Stimulated activated CD8-positive, alpha-beta memory T cell treated with anti-CD3 and anti-CD28 coated beads, Interleukin-15, amount 100 ng/mL, for 4 hours (primary cell): ENCODE measurements at regions not wholly inside any gene's neighbourhood (a gene's known extent, or its start where the extent isn't known, plus 50 kb on each side); places are given as distances from the start of the nearest gene placed in this dataset.

Source experiments
- DNase-seq, 2 donors: peaks; one replicate each; pipeline ENCODE4 v3.0.0-alpha.2; 2020; ENCODE audit warnings: low read depth in 2 of 2

DNA sequence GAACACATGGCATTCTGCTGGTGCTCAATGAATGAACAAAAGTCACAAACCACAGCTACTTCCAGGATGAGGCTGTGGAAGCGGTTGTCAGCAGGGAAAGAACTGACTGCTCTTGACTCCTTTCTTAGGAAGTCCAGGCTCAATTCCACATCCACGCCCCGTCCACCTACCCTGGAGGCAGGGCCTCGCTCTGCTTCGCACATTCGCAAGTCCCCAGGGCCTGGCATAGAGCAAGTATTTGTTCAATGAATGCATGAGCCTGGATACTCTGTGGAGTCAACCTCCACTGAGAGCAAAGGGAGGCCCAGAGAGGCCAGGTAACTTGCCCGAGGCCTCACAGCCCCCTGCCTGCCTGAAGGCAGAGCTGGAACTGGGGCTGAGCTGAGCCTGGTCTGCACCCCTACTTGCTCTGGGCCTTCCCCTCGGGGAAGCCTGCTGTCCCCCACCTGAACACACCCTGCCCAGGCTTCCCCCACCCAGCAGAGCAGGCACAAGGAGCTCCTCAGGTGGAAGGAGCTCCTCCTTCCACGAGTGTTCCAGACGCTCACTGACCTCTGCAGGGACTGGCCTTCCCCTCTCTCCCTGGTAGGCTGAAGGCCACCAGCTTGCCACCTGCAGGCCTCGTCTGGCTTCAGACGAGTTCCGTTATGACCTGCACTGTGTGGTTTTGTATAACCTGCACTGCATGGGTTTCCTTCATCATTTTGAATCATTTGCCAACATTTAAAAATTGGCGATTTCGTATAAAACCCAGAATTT lies 119.3 kb upstream of the PTPN1 start:
- no peak for DNase-seq

DNA sequence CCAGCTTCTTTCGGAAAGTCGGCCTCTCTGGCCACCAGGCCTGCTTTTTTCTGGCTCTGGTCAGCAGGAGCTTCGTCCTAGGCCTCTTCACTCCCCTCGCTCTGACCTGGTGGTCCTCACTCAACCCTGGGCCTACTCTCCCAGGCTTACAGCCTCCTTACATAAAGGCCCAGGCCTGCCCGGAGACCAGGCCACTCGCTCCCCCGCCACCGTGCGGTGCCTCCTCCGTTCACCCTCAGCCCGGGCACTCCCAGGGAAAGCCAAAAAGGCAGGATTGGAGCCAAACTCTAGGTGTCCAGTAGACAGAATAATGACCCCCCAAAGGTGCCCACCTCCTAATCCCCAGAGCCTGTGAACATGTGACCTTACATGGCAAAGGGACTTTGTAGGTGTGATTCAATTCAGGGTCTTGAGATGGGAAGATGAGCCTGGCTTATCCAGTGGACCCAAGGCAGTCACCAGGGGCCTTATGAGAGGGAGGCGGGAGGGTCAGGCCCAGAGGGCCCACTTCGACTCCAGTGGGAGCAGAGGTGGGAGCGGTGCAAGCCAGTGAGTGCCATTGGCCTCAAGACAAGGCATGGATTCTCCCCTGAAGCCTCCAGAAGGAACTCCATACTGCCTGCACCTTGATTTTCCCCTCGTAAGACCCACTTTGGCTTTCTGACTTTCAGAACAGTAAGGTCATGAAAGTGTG lies 118.6 kb upstream of the PTPN1 start:
- DNase-seq = no peak

DNA sequence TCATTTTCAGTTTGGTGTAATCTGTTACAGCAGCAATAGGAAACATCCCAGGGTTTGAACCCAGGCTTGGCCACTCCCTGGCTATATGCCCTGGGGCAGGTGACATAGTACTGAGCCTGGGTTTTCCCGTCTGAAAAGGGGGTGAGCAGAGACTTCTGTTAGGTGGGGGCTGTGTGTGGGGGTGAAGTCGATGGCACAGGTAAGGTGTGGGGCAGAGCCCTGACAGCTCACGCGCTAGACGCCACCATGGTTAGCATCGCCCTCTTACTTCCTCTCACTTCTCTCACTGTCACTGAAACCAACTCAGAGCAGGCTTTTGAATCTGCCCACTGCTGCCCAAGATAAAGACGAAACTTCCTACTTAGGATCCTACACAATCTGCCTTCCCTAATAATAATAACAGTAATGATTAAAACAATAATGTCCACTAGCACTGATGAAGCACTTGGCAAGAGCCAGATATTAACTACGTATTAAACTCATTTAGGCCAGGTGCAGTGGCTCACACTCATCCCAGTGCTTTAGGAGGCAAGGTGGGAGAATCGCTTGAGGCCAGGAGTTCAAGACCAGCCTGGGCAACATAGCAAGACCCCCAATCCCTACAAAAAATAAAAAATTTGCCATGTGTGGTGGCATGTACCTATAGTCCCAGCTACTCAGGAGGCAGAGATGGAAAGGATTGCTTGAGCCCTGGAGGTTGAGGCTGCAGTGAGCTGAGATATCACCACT lies 117.9 kb upstream of the PTPN1 start:
- no peak for DNase-seq

DNA sequence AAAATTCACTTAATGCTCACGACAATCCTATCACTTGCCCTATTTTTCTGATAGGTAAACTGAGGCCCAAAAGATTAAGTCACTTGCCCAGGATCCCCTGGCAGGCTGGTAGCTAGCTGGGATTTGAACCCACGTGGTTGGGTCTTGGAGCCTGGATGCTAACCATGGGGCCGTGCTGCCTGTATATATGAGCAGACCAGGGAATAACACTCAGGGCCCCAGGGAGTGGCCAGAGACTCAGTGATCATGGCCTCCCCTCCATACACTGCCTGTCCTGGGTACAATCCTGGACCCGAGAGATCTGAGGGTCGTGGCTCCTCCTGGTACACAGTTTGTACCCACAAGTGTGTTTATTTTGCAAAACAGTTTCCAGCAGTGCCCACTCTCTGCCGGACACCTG lies 116.9 kb upstream of the PTPN1 start:
- DNase-seq = no peak

DNA sequence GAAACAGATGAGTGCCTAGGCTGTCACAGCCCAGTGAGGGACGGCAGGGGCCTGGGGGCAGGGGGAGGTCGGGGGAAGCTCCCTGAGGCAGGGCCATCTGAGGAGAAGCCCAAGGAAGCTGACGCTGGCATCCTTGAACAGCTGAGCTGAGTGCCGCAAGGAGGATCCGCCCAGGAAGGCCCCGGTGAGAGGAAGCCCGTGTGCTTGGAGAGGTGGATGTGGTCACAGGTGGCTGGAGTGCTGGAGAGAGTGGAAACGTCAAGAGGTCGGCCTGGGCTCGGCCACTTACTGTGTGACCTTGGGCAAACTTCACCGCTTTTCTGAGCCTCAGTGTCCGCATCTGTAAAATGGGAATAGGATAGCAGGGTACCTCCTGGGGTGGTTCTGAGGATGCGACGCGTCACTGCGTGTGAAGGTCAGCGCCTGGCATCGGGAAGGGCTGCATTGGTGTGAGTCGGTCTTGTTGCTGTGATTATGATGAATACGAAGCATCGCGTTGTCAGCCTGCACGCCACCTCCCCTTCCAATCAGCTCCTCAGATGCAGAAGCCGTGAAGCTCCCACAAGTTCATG lies 116.1 kb upstream of the PTPN1 start:
- no peak for DNase-seq

DNA sequence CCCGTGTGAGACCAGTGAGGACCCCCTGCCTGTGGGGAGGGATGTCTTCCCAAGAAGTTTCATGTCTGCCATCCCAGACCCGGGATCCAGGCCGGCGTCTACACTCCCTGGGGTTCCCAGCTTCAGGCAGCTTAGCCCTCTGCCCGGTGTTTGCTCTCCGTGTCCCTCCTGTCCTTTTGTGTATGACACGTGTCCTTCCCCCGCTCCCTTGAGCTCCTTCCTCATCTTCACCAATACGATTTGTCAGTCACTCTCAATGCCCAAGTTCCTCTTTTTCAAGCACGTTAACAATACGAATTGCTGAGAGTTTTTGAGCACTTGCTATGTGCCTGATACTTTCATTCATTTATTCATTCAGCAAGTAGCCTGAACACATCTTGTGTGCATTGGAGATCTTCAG lies 115.6 kb upstream of the PTPN1 start:
- DNase-seq = no peak

DNA sequence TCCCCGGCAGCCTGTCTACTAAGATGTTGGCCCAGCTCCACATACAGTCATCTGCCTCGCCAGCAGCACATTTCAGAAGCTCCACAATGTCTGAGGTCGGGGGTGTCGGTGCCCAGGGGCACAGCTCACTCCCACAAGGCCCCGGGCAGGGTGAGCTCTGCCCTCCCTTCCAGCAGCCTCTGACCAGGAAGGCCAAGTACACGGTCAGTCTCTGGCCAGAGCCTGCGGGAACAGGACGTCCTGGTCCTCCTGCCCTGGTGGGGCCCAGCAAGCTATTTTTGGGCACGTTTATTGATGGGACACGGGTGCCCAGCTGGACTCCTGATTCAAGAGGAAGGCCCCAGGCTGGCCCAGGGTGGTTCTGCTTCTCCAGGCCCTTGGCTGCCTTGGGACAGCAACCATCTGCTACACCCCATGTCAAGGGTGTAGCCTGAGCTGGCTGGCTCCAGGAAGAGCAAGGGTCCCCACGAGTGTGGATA lies 114.9 kb upstream of the PTPN1 start:
- no peak for DNase-seq

DNA sequence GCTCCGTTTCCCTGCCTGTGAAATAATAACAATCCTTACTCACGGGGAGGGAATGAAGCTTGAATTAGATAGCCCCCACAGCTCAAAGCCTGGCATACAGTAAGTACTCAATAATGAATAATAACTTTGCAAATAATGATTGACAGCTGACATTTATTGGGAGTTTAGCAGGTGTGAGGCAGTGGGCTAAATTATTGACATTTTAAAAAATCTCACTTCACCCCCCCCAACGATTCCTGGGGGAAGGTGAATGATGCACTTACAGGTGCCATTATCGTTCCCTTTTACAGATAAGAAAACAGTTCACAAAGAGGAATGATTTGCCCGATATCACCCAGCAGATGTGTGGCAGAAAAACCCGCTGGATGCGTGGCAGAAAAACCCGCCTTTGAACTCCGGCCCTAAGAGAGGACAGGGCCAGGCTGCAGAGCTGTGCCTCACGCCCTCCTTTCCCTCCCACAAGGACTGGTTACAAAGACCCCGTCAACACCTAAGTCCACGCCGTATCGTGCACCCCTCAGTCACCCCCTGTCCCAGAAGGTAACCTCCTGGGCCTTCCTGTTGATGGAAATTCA lies 114.2 kb upstream of the PTPN1 start:
- DNase-seq = no peak

DNA sequence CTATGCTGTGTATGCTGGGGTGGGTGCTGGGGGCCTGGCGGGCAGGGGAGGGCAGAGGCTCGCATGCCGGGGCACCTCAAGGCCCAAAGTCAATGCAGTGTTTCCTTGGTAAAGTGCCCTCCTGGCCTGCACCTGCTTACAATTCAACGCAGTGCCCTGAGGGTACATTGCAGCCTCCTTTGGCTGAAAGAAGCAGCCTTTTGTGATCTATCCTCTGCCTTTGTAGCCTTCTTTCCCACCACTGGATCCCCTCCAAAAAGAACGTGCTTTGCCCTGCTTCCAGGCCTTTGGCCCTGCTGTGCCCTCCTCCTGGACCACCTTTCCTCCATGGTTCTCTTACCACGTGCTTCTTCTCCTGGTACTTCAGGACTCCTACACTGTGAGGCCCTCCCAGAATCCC lies 113.6 kb upstream of the PTPN1 start:
- DNase-seq = no peak

DNA sequence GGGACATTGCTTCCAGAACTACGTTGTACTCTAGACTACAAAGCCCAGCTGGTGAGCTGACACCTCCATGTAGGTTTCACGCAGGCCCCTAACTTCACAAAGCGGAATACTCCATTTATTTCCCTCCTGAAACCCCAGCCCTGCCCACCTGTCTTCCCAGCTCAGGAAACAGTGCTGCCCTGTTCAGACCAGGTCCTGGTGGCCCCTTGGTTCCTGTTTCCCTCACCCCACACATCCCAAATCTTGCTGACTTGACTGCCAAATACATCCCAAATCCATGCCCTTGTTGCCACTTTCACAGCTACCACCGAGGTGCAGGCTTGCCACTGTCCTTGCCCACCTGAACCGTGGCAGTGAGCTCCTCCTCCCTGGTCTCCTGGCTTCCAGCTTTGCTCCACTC lies 113.1 kb upstream of the PTPN1 start:
- no peak for DNase-seq

DNA sequence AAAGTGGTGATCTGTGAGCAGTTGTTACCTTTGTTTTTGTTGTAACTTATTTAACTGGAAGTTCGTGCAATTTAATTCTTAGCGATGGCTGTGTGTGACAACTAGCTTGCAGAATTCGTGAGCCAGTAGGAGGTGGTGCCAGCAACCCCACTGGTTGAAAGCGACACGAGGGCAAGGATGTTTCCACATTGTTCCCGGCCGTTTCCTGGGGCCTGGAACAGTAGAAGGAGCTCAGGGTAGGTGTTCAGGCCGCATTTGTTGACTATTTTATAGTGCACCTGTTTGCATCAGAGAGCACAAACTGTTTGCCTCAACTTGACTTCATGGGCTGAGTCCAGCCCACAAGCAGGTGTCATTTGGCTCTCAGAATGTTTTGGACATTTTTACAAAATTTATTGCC lies 112.1 kb upstream of the PTPN1 start:
- DNase-seq = no peak

DNA sequence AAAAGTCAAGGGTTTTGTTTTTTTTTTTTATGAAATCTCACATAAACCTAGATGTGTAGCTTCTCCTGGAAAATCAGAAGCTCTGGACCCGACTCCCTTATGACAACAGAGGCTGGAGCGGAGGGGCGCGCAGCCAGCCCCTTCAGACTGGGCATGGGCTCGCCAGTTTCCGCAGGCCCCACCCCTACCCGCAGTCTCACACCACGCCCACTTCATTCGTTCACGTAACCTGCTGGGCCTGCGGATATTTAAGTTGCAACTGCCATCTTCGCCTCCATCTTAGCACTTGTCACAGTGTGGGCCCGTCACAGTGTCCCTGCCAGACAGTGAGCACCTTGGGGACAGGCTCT lies 111.7 kb upstream of the PTPN1 start:
- no peak for DNase-seq

DNA sequence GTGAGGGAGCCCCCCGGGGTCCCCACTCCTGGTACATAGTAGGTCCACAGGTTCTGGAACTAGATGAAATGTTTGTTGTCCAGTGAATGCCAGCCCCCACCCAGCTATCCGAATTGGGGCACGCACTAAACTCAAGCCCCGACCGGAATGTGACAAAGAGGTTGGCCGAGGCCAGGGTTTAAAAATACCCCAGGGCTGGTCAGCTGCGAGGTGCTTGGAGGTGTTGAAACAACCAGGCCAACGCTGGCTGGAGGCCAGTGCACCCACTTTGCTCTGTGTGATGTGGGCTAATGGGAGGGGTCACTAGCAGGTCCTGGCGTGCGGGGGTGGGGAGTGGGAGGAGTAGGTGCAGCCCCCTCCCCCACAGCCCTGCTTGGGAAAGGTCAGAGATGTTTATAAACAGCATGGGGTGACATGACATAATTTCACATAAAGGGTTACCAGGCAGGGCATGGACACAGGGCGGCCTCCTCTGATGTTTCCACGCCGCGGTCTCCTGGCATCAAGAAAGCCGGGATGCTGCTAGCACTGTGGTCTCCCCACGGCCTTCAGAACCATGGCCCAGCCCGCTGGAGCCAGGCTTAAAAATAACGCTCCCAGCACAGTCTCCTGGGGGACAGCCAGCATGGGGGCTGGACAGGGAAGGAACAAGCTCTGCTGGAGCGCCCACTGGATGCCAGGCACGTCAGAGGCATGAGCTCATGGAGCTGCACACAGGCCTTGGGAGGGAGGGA lies 111.2 kb upstream of the PTPN1 start:
- no peak for DNase-seq

DNA sequence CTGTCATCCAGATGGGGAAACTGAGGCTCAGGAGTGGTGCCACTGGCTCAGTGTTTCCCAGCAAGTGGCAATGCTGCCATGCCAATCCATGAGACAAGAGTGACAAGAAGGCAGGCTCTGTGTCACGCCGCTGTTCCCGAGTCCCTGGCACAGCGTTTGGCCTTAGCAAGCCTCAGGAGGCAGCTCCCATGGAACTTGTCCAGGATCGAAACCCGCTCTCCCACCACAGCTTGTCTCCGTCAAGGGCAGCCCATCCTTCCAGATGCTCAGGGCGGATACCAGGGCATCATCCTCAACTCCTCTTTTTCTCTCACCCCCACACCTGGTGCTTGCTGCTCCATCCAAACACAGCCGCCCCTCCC lies 110.6 kb upstream of the PTPN1 start:
- no peak for DNase-seq

DNA sequence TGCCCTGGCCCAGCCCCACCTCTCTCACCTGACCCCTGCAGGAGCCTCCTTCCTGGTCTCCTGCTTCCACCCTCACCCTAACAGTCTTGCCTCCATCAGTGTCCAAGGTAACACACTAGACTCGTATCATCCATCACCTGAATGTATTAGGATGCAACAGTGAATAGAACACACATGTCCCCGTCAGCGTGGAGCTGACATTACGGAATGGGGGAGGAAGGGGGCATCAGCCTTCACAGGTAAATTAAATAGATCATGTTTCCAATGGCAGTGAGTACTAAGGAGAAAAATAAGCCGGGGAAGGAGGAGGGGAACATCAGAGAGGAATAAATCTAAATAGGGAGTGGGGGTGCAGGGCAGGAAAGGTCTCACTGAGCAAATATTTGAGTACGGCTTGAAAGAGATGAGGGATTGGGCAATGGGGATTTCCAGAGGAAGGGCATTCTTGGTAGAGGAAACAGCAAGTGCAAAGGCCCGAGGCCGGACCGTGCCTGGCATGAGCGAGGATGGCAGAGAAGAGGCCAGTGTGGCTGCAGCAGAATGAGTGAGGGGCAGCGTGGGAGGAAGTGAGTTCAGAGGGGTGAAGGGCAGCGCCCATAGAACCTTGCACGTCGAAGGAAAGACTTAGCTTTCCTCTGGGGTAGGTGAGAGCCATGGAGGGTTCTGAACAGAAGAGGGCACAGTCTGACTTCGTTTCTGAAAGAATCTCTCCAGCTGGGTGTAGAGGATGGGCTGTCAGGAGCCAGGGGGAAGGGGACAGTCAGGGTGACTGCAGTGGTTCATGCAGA lies 110.1 kb upstream of the PTPN1 start:
- no peak for DNase-seq

DNA sequence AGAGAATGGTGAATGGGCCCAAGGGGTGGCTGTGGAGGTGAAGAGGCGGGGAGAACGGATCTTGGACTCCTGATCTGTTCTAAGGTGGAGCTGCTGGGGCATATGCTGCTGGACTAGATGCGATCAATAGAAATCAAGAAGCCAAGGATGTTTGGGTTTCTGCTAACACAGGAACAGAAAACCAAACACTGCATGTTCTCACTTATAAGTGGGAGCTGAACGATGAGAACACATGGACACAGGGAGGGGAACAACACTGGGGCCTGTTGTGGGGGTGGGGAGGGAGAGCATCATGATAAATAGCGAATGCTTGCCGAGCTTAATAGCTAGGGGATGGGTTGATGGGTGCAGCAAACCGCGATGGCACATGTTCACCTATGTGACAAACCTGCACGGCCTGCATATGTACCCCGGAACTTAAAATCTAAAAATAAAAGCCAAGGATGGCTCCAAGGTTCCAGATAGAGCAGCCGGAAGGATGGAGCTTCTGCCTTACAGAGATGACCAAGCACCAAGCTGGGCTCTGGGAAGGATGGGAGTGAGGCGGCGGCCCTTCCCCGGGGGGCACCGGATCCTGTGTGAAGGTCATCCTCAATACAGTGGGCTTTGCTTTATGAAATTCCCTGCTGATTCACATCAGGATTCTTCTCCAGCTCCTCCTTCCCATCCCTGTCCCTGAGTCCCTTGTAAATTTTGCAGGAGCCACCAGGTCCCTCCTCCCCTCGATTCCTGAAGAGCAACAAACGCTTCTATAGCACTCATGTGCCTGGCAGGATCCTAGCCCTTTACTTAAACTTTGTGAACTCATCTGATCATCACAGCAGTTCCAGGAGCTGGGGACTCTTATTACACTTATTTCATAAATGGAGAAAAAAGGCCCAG lies 109.2 kb upstream of the PTPN1 start:
- DNase-seq = no peak

DNA sequence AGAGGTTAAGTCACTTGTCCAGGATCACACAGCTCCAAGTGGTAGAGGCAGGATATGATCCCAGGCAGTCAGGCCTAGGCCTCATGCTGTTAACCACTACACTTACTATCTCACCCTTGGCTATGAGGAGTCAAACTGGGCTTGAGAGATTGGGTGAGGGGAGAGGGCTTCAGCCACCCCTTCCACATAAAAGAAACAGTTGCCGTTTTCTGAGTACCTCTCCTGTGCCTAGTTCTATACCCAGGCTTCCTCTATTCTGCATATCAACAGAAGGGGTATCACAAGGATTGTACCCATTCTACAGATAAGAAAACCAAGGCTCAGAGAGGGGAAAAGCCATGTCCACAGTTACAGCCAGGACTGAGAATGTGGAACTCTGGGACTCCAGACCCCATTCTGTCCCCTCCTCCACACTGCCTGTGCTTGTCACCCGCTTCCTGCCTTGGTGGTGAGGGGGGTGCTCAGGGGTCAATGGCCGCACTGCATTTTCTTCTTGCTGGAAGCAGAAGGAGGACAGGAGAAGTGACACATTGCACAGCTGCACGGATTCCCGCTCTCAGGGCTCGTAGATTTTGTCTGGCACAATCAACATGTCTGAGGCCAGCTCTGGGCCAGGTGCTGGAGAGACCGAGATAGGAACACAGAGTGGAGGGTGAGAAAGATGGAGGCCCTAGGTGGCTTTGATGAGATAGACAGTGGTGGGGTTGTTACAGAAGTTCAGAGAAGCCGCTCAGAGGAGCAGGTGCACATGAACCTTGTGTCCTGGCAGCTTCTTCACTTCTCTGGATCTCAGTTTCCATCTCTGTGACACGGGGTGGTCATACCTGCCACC lies 108.4 kb upstream of the PTPN1 start:
- no peak for DNase-seq

DNA sequence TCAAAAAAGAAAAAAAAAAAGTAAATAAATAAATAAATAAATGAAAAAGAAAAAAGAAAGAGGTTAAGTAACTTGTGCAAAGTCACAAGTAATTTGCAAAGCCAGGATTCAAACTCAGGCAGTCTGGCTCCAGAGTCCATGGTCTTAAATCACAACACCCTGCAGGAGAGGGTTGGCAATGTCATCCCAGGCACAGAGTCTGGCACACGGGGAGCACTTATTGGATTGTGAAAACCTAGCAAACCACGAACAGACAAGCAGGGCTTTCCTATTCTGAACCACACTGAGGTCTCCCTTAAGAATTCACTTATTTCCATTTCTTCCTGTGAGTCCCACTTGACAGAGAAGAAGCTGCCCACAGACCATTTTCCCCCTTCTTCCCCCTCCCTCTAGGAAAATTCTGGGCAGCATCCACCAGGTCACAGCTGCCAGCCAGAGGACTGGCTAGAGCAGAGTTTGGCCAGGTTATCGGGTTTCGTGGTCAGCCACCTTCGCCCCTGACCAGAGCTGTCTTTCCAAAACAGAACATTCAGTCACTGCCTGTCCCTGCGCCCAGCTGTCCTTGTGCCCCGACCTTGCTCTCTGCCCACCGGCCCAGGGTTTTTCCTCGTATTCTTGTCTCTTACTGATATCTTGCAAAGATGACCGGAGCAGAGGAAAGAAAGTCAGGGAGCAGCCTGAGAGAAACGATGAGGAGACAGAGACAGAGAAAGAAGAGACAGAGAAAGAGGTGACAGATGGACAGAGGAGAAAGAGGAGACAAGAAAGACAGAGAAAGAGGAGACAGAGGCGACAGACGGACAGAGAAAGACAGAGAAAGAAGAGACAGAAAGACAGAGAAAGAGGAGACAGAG lies 106.4 kb upstream of the PTPN1 start:
- no peak for DNase-seq
